Breast epithelium (tissue), 3 donors: ENCODE measurements at regions not wholly inside any gene's neighbourhood (a gene's known extent, or its start where the extent isn't known, plus 50 kb on each side); places are given as distances from the start of the nearest gene placed in this dataset.

Experiments used
- POLR2A ChIP-seq: fragments of 450-650 bp; IDR thresholded peaks from one replicate; pipeline ENCODE4 v1.6.1; 2016; ENCODE audit warnings: antibody characterized with exemption, mild to moderate bottlenecking, moderate library complexity
- POLR2AphosphoS5 ChIP-seq, 3 donors: sonication (generic); formaldehyde crosslinking; IDR thresholded peaks; one replicate each; pipeline ENCODE4 v1.6.1; 2017; ENCODE audit warnings: antibody characterized with exemption in 3 of 3
- TF ChIP-seq, protein P1 (sequence below), 3 donors: fragments of 450-650 bp; IDR thresholded peaks; one replicate each; pipeline ENCODE4 v1.5.1; 2016 to 2017; ENCODE audit warnings: antibody characterized with exemption in 3 of 3, mild to moderate bottlenecking in 3 of 3, moderate library complexity in 3 of 3

DNA sequence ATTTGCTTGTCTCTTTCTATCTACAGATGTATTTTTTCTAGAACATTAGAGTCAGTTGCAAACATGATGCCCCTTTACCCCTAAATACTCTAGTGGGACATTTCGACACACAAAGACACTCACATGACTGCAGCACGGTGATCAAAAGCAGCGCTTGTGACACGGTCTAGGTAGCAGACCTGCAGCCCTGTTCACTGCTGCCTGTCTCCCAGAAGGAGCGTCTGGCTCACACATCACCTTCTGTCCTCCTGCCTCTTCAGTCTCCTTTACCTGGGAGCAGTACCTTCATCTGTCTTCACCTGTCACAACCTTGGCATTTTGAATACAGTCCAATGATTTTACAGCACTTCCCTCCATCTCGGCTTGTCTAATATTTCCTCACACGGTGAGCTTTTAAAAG, 51.9 kb upstream of the SH3PXD2B start:
- TF ChIP-seq POLR2A (no peak), POLR2AphosphoS5 (IDR thresholded peaks at IDR 0.05) (no peak)
- TF ChIP-seq, protein P1, sequence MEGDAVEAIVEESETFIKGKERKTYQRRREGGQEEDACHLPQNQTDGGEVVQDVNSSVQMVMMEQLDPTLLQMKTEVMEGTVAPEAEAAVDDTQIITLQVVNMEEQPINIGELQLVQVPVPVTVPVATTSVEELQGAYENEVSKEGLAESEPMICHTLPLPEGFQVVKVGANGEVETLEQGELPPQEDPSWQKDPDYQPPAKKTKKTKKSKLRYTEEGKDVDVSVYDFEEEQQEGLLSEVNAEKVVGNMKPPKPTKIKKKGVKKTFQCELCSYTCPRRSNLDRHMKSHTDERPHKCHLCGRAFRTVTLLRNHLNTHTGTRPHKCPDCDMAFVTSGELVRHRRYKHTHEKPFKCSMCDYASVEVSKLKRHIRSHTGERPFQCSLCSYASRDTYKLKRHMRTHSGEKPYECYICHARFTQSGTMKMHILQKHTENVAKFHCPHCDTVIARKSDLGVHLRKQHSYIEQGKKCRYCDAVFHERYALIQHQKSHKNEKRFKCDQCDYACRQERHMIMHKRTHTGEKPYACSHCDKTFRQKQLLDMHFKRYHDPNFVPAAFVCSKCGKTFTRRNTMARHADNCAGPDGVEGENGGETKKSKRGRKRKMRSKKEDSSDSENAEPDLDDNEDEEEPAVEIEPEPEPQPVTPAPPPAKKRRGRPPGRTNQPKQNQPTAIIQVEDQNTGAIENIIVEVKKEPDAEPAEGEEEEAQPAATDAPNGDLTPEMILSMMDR (IDR thresholded peaks at IDR 0.05), result no peak
